Adrenal gland (tissue), 9 donors: ENCODE measurements at regions not wholly inside any gene's neighbourhood (a gene's known extent, or its start where the extent isn't known, plus 50 kb on each side); places are given as distances from the start of the nearest gene placed in this dataset.

Experiments used
- DNase-seq, 7 donors: peaks; one replicate each; pipeline ENCODE4 v3.0.0-alpha.2; 2019 to 2020
- H3K27ac ChIP-seq, 5 donors: fragments of 200-600 bp; sonication (generic) in 4 of 5; 1 replicate in 3 of 5; 2 replicates in 2 of 5; pipeline versions ENCODE4 v1.5.1 to v1.8.0; 2016 to 2020; ENCODE audit warnings: mild to moderate bottlenecking in 1 of 5
- H3K27me3 ChIP-seq: fragments of 200-600 bp; 2 replicates; pipeline ENCODE4 v1.8.0; 2021
- H3K36me3 ChIP-seq, 2 donors: fragments of 200-600 bp; replicated peaks in 1 of 2; 1 replicate in 1 of 2; 2 replicates in 1 of 2; pipeline versions ENCODE4 v1.5.1 to v1.8.0; 2018 to 2022
- H3K4me1 ChIP-seq, 2 donors: fragments of 200-600 bp; replicated peaks in 1 of 2; 1 replicate in 1 of 2; 2 replicates in 1 of 2; pipeline versions ENCODE4 v1.5.1 to v1.8.0; 2018 to 2021
- H3K4me3 ChIP-seq, 4 donors: fragments of 200-600 bp; sonication (generic) in 3 of 4; one replicate each; pipeline ENCODE4 v1.5.1; 2016 to 2018
- H3K9me3 ChIP-seq, 3 donors: fragments of 200-600 bp; sonication (generic) in 1 of 3; replicated peaks in 1 of 3; 1 replicate in 2 of 3; 2 replicates in 1 of 3; pipeline versions ENCODE4 v1.5.1 to v1.8.0; 2016 to 2021
- POLR2A ChIP-seq, 2 donors: fragments of 450-650 bp; IDR thresholded peaks; one replicate each; pipeline ENCODE4 v1.6.1; 2017; ENCODE audit warnings: antibody characterized with exemption in 2 of 2, mild to moderate bottlenecking in 2 of 2, moderate library complexity in 1 of 2
- WGBS, 4 donors: extraction: QIAGEN DNeasy Blood & Tissue Kit in 2 of 4; methylation state at CpG; one replicate each; pipeline versions ENCODE4 v1.1.5 to v1.1.7; 2013 to 2017; 5-methylcytosine and 5-hydroxymethylcytosine counted together
- intact Hi-C, 2 donors: fragments of 100-400 bp; cut with DNase I; formaldehyde crosslinking; loops; one replicate each; pipeline versions ENCODE4 v1.14.1 to v1.15.0; 2022 to 2023
- TF ChIP-seq, protein P1 (sequence below), 6 experiments: fragments of 450-650 bp in 4 of 6; fragments of 200-600 bp in 2 of 6; sonication (generic) in 1 of 6; IDR thresholded peaks; 1 replicate in 5 of 6; 2 replicates in 1 of 6; pipeline versions ENCODE4 v1.5.1 to v1.8.0; 2016 to 2021; ENCODE audit warnings: antibody characterized with exemption in 6 of 6, mild to moderate bottlenecking in 2 of 6, moderate library complexity in 1 of 6
- donor health status: healthy with polysubstance abuse.
- donor health status: Bipolar disorder and iron deficiency.
- donor health status: DM: yes; HTN: yes; CAD: no.
- donor health status: DM: no; HTN: no; CAD: no.
- donor health status: DM: no; HTN: no; CAD: no.

DNA sequence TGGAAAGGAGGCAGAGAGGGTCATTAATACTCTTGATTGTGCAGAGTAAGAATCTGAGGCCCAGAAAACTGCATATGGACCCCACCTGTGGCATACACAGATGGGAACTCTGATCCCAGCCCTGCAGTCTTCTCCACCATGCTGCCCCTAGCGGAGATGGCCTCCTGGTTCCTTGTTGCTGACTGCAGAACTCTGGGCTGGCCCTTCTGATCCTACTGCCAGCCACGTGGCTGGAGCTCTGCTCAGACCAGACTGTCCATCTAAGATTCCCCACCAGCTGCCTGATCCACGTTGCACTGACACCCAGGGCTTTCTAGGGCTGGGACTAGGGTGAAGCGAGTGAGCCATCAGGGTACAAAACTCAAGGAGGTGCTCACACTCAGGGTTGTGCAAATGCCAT lies 245.7 kb upstream of the NR4A3 start:
- 85 to 92% (median 86%) methylated on average over 4 of the region's 4 CpGs for WGBS, 4 donors
- H3K27me3 ChIP-seq = no peaks in the 10 kb centered on the region
- no peaks in the 10 kb centered on the region for H3K4me1 ChIP-seq
- no peak for DNase-seq
- H3K27ac ChIP-seq = no peak overlapping the region
- H3K9me3 ChIP-seq = no peaks in the 10 kb centered on the region
- TF ChIP-seq POLR2A (IDR thresholded peaks at IDR 0.05) = no peak
- TF ChIP-seq, protein P1, sequence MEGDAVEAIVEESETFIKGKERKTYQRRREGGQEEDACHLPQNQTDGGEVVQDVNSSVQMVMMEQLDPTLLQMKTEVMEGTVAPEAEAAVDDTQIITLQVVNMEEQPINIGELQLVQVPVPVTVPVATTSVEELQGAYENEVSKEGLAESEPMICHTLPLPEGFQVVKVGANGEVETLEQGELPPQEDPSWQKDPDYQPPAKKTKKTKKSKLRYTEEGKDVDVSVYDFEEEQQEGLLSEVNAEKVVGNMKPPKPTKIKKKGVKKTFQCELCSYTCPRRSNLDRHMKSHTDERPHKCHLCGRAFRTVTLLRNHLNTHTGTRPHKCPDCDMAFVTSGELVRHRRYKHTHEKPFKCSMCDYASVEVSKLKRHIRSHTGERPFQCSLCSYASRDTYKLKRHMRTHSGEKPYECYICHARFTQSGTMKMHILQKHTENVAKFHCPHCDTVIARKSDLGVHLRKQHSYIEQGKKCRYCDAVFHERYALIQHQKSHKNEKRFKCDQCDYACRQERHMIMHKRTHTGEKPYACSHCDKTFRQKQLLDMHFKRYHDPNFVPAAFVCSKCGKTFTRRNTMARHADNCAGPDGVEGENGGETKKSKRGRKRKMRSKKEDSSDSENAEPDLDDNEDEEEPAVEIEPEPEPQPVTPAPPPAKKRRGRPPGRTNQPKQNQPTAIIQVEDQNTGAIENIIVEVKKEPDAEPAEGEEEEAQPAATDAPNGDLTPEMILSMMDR (IDR thresholded peaks at IDR 0.05) = no peak
- intact Hi-C loops = no loop called here
- H3K36me3 ChIP-seq = no peaks in the 10 kb centered on the region
- H3K4me3 ChIP-seq = no peak overlapping the region

DNA sequence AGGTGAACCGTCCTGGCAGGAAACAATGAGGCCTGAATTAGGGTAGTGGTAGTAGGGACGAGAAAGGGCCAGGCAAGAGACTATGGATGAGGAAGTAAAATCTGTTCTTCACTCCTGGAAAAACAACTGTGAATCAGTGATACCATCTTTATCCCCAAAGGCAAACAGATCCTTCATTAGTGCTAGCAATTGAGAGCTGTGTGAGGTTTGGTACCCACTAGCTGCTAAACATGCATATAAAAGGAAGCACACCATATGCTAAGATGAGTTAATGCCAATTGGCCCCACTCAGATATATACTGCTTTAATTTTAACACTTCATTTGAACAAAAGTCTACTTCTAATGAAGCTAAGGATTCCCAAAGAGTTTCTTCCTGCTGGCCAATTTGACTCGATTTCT lies 244.8 kb upstream of the NR4A3 start:
- Histone ChIP-seq H3K27ac (no peak overlapping the region), H3K4me1 (no peaks in the 10 kb centered on the region), H3K4me3 (no peak overlapping the region), H3K9me3 (no peaks in the 10 kb centered on the region), H3K36me3 (no peaks in the 10 kb centered on the region), H3K27me3 (no peaks in the 10 kb centered on the region)
- no peak for DNase-seq
- intact Hi-C loops = no loop called here
- WGBS, 4 donors = 83 to 97% (median 85%) methylated on average over 3 of the region's 3 CpGs
- TF ChIP-seq, protein P1 (IDR thresholded peaks at IDR 0.05) = no peak
- TF ChIP-seq POLR2A (IDR thresholded peaks at IDR 0.05) = no peak

DNA sequence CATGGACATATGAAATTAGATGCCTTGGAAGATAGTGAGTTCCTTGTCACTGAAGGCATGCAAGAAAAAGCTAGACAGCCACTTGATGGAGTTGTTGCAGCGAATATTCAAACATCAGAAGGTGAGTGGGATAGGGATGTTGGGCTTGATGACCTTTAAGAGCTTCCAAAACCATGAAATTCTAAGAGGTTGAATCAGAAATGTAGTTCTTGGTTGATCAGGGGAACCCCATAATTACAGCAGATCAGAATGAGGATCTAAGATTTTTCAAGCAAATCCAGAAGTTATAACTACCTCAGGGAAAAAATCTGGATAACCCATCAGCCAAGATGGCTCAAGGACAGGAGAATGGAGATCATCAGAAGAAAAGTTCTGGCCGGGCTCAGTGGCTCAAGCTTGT lies 244.3 kb upstream of the NR4A3 start:
- no peak for DNase-seq
- 91 to 100% (median 97%) methylated on average over 2 of the region's 2 CpGs for WGBS, 4 donors
- Histone ChIP-seq H3K27ac (no peak overlapping the region), H3K9me3 (no peaks in the 10 kb centered on the region), H3K36me3 (no peaks in the 10 kb centered on the region), H3K4me3 (no peak overlapping the region), H3K4me1 (no peaks in the 10 kb centered on the region), H3K27me3 (no peaks in the 10 kb centered on the region)
- intact Hi-C loops = no loop called here
- TF ChIP-seq, protein P1 (IDR thresholded peaks at IDR 0.05) = no peak
- no peak for TF ChIP-seq POLR2A (IDR thresholded peaks at IDR 0.05)

DNA sequence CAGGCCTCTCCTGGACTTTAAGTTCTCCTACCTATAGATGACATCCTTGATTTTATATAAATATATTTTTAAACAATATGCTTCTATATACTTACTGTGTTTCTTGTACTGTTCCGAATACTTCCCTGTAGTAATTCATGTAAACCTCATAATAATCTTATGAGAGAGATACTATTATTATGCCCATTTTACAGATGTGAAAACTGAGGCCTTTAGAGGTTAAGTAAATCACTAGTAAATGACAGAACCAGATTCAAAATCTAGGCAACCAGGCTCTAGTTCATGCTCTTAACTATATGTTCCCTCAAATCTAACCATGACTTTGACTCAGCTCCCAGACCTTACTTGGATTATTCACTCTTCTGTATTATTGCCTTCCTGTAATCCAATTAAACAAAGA lies 243.0 kb upstream of the NR4A3 start:
- Histone ChIP-seq H3K27ac (no peak overlapping the region), H3K4me1 (no peaks in the 10 kb centered on the region), H3K36me3 (no peaks in the 10 kb centered on the region), H3K9me3 (no peaks in the 10 kb centered on the region), H3K27me3 (no peaks in the 10 kb centered on the region), H3K4me3 (no peak overlapping the region)
- no peak for TF ChIP-seq POLR2A (IDR thresholded peaks at IDR 0.05)
- TF ChIP-seq, protein P1 (IDR thresholded peaks at IDR 0.05) = no peak
- DNase-seq = no peak
- WGBS, 4 donors = 86 to 93% (median 91%) methylated on average over 1 of the region's 1 CpG
- intact Hi-C loops = no loop called here
